Muscle layer of colon (tissue), 2 donors: ENCODE measurements at regions not wholly inside any gene's neighbourhood (a gene's known extent, or its start where the extent isn't known, plus 50 kb on each side); places are given as distances from the start of the nearest gene placed in this dataset.

Experiments used
- H3K27ac ChIP-seq: one replicate; pipeline ENCODE4 v1.7.0; 2013; ENCODE audit warnings: low read depth, mild to moderate bottlenecking, low read length, moderate library complexity
- H3K27me3 ChIP-seq, 2 donors: one replicate each; pipeline ENCODE4 v1.7.0; 2013; ENCODE audit warnings: low read length in 2 of 2, mild to moderate bottlenecking in 2 of 2; ENCODE audit not compliant: insufficient read depth in 2 of 2, control insufficient read depth in 1 of 2
- H3K36me3 ChIP-seq: one replicate; pipeline ENCODE4 v1.7.0; 2013; ENCODE audit warnings: mild to moderate bottlenecking, low read length; ENCODE audit not compliant: insufficient read depth
- H3K4me1 ChIP-seq: one replicate; pipeline ENCODE4 v1.7.0; 2013; ENCODE audit warnings: mild to moderate bottlenecking, low read length; ENCODE audit not compliant: insufficient read depth
- H3K4me3 ChIP-seq, 2 donors: one replicate each; pipeline ENCODE4 v1.7.0; 2013; ENCODE audit warnings: low read length in 2 of 2, low read depth in 1 of 2, mild to moderate bottlenecking in 1 of 2, moderate library complexity in 1 of 2
- H3K9ac ChIP-seq: one replicate; pipeline ENCODE4 v1.7.0; 2013; ENCODE audit warnings: low read length
- H3K9me3 ChIP-seq: one replicate; pipeline ENCODE4 v1.7.0; 2013; ENCODE audit warnings: mild to moderate bottlenecking, low read length
- donor health status: abdominal sarcoma.
- donor health status: Adenocarcinoma of cecum.

- H3K36me3 ChIP-seq, result no peaks in the 10 kb centered on the region
- H3K9me3 ChIP-seq, result no peaks in the 10 kb centered on the region
- H3K4me1 ChIP-seq, result no peaks in the 10 kb centered on the region
- H3K27me3 ChIP-seq, result no peaks in the 10 kb centered on the region
- no peak overlapping the region for H3K27ac ChIP-seq
- H3K9ac ChIP-seq, result no peak overlapping the region
- H3K4me3 ChIP-seq, result no peak overlapping the region
These were observed 160.9 kb downstream of the VRK1 start for GRCh38 chr14:96958057-96958456.

GRCh38 chr14:96959992-96960391 is 162.8 kb downstream of the VRK1 start:
- Histone ChIP-seq H3K9ac (no peak overlapping the region), H3K4me1 (no peaks in the 10 kb centered on the region), H3K27ac (no peak overlapping the region), H3K27me3 (no peaks in the 10 kb centered on the region), H3K36me3 (no peaks in the 10 kb centered on the region), H3K9me3 (no peaks in the 10 kb centered on the region), H3K4me3 (no peak overlapping the region)

GRCh38 chr14:96960598-96961116 is 163.5 kb downstream of the VRK1 start:
- no peak overlapping the region for H3K27ac ChIP-seq
- no peak overlapping the region for H3K4me3 ChIP-seq
- H3K9me3 ChIP-seq, result no peaks in the 10 kb centered on the region
- H3K4me1 ChIP-seq, result no peaks in the 10 kb centered on the region
- H3K27me3 ChIP-seq, result no peaks in the 10 kb centered on the region
- H3K36me3 ChIP-seq, result no peaks in the 10 kb centered on the region
- H3K9ac ChIP-seq, result no peak overlapping the region

- Histone ChIP-seq H3K9ac (no peak overlapping the region), H3K27ac (no peak overlapping the region), H3K36me3 (no peaks in the 10 kb centered on the region), H3K9me3 (no peaks in the 10 kb centered on the region), H3K27me3 (no peaks in the 10 kb centered on the region), H3K4me3 (no peak overlapping the region), H3K4me1 (no peaks in the 10 kb centered on the region)
These were observed 164.7 kb downstream of the VRK1 start for GRCh38 chr14:96961895-96962294.

GRCh38 chr14:96962337-96962736 is 165.2 kb downstream of the VRK1 start:
- Histone ChIP-seq H3K36me3 (no peaks in the 10 kb centered on the region), H3K9me3 (no peaks in the 10 kb centered on the region), H3K27me3 (no peaks in the 10 kb centered on the region), H3K27ac (no peak overlapping the region), H3K4me3 (no peak overlapping the region), H3K4me1 (no peaks in the 10 kb centered on the region), H3K9ac (no peak overlapping the region)

- Histone ChIP-seq H3K9ac (no peak overlapping the region), H3K27ac (no peak overlapping the region), H3K27me3 (no peaks in the 10 kb centered on the region), H3K9me3 (no peaks in the 10 kb centered on the region), H3K4me3 (no peak overlapping the region), H3K4me1 (no peaks in the 10 kb centered on the region), H3K36me3 (no peaks in the 10 kb centered on the region)
These were observed 167.7 kb downstream of the VRK1 start for GRCh38 chr14:96964726-96965415.

GRCh38 chr14:96965885-96966595 is 168.9 kb downstream of the VRK1 start:
- H3K4me3 ChIP-seq, result no peak overlapping the region
- no peaks in the 10 kb centered on the region for H3K27me3 ChIP-seq
- H3K4me1 ChIP-seq, result no peaks in the 10 kb centered on the region
- H3K9ac ChIP-seq, result no peak overlapping the region
- H3K27ac ChIP-seq, result no peak overlapping the region
- no peaks in the 10 kb centered on the region for H3K36me3 ChIP-seq
- no peaks in the 10 kb centered on the region for H3K9me3 ChIP-seq

- Histone ChIP-seq H3K9ac (no peak overlapping the region), H3K36me3 (no peaks in the 10 kb centered on the region), H3K27ac (no peak overlapping the region), H3K9me3 (no peaks in the 10 kb centered on the region), H3K4me3 (no peak overlapping the region), H3K27me3 (no peaks in the 10 kb centered on the region), H3K4me1 (no peaks in the 10 kb centered on the region)
These were observed 177.9 kb downstream of the VRK1 start for GRCh38 chr14:96975116-96975515.

- Histone ChIP-seq H3K36me3 (no peaks in the 10 kb centered on the region), H3K27ac (no peak overlapping the region), H3K4me3 (no peak overlapping the region), H3K4me1 (no peaks in the 10 kb centered on the region), H3K27me3 (no peaks in the 10 kb centered on the region), H3K9me3 (no peaks in the 10 kb centered on the region), H3K9ac (no peak overlapping the region)
These were observed 181.5 kb downstream of the VRK1 start for GRCh38 chr14:96978525-96979272.

- Histone ChIP-seq H3K9ac (no peak overlapping the region), H3K9me3 (no peaks in the 10 kb centered on the region), H3K27ac (no peak overlapping the region), H3K4me3 (no peak overlapping the region), H3K36me3 (no peaks in the 10 kb centered on the region), H3K27me3 (no peaks in the 10 kb centered on the region), H3K4me1 (no peaks in the 10 kb centered on the region)
These were observed 182.5 kb downstream of the VRK1 start for GRCh38 chr14:96979611-96980074.

- Histone ChIP-seq H3K4me1 (no peaks in the 10 kb centered on the region), H3K27me3 (no peaks in the 10 kb centered on the region)
These were observed 183.7 kb downstream of the VRK1 start for GRCh38 chr14:96980835-96981234.

More at GRCh38 chr14:96980835-96981234, 183.7 kb downstream of the VRK1 start:
- no peaks in the 10 kb centered on the region for H3K36me3 ChIP-seq
- no peak overlapping the region for H3K4me3 ChIP-seq
- no peaks in the 10 kb centered on the region for H3K9me3 ChIP-seq
- H3K27ac ChIP-seq, result no peak overlapping the region
- H3K9ac ChIP-seq, result no peak overlapping the region
